ENCODE measurements at regions not wholly inside any gene's neighbourhood (a gene's known extent, or its start where the extent isn't known, plus 50 kb on each side); places are given as distances from the start of the nearest gene placed in this dataset.
"Not testable (repeated sequence)": the region's sequence is repeated elsewhere in the genome, so short reads cannot be mapped to it uniquely, and the experiment has no call there.

GRCh38 chr18:56488739-56489138, 149.7 kb downstream of the TXNL1 start:
- intact Hi-C loops (cut with DNase I, micrococcal nuclease): no loop called here
- no peaks in the 10 kb centered on the region for H3K9me3 ChIP-seq
- TF ChIP-seq CTCF (IDR thresholded peaks at IDR 0.05): no peak
- H3K4me3 ChIP-seq: no peak overlapping the region
- ATAC-seq: no peak
- no peaks in the 10 kb centered on the region for H3K36me3 ChIP-seq (ENCODE audit: low read depth)
- no peak for DNase-seq
- no peaks in the 10 kb centered on the region for H3K4me1 ChIP-seq (ENCODE audit: low read depth)

GRCh38 chr18:56487801-56488200, 150.6 kb downstream of the TXNL1 start:
- no peak for TF ChIP-seq CTCF (IDR thresholded peaks at IDR 0.05)
- Histone ChIP-seq H3K4me3 (no peak overlapping the region), H3K9me3 (no peaks in the 10 kb centered on the region), H3K36me3 (ENCODE audit: low read depth) (no peaks in the 10 kb centered on the region), H3K4me1 (ENCODE audit: low read depth) (no peaks in the 10 kb centered on the region)
- ATAC-seq (no peak), DNase-seq (no peak)
- intact Hi-C loops (cut with DNase I, micrococcal nuclease): no loop called here

- Histone ChIP-seq H3K4me1 (ENCODE audit: low read depth) (no peaks in the 10 kb centered on the region), H3K36me3 (ENCODE audit: low read depth) (no peaks in the 10 kb centered on the region), H3K4me3 (no peak overlapping the region), H3K9me3 (no peaks in the 10 kb centered on the region)
- ATAC-seq (no peak), DNase-seq (no peak)
- TF ChIP-seq CTCF (IDR thresholded peaks at IDR 0.05): no peak
- intact Hi-C loops (cut with DNase I, micrococcal nuclease): no loop called here
These were observed 155.0 kb downstream of the TXNL1 start for GRCh38 chr18:56483386-56483785.

GRCh38 chr18:56482813-56483212, 155.6 kb downstream of the TXNL1 start:
- H3K4me3 ChIP-seq; intact Hi-C loops (cut with DNase I, micrococcal nuclease); DNase-seq; H3K36me3 ChIP-seq (ENCODE audit: low read depth); H3K4me1 ChIP-seq (ENCODE audit: low read depth); ATAC-seq; H3K9me3 ChIP-seq: not testable (repeated sequence)

GRCh38 chr18:56481751-56482150, 156.6 kb downstream of the TXNL1 start:
- DNase-seq (no peak), ATAC-seq (no peak)
- intact Hi-C loops (cut with DNase I, micrococcal nuclease): no loop called here
- Histone ChIP-seq H3K9me3 (no peaks in the 10 kb centered on the region), H3K4me1 (ENCODE audit: low read depth) (no peaks in the 10 kb centered on the region), H3K4me3 (no peak overlapping the region), H3K36me3 (ENCODE audit: low read depth) (no peaks in the 10 kb centered on the region)
- TF ChIP-seq CTCF (IDR thresholded peaks at IDR 0.05): no peak

GRCh38 chr18:56479841-56480240, 158.6 kb downstream of the TXNL1 start:
- Histone ChIP-seq H3K36me3 (ENCODE audit: low read depth) (no peaks in the 10 kb centered on the region), H3K9me3 (no peaks in the 10 kb centered on the region), H3K4me1 (ENCODE audit: low read depth) (no peaks in the 10 kb centered on the region), H3K4me3 (no peak overlapping the region)
- ATAC-seq: no peak
- TF ChIP-seq CTCF (IDR thresholded peaks at IDR 0.05): no peak
- intact Hi-C loops (cut with DNase I, micrococcal nuclease): no loop called here
- no peak for DNase-seq

All from mucosa of descending colon (tissue), 3 donors.